Middle frontal gyrus (tissue), 1 donor: ENCODE measurements at regions not wholly inside any gene's neighbourhood (a gene's known extent, or its start where the extent isn't known, plus 50 kb on each side); places are given as distances from the start of the nearest gene placed in this dataset.

Experiments used
- DNase-seq: peaks from one replicate; pipeline ENCODE4 v3.0.0-alpha.2; 2015; ENCODE audit warnings: low spot score; ENCODE audit errors: extremely low spot score

DNA sequence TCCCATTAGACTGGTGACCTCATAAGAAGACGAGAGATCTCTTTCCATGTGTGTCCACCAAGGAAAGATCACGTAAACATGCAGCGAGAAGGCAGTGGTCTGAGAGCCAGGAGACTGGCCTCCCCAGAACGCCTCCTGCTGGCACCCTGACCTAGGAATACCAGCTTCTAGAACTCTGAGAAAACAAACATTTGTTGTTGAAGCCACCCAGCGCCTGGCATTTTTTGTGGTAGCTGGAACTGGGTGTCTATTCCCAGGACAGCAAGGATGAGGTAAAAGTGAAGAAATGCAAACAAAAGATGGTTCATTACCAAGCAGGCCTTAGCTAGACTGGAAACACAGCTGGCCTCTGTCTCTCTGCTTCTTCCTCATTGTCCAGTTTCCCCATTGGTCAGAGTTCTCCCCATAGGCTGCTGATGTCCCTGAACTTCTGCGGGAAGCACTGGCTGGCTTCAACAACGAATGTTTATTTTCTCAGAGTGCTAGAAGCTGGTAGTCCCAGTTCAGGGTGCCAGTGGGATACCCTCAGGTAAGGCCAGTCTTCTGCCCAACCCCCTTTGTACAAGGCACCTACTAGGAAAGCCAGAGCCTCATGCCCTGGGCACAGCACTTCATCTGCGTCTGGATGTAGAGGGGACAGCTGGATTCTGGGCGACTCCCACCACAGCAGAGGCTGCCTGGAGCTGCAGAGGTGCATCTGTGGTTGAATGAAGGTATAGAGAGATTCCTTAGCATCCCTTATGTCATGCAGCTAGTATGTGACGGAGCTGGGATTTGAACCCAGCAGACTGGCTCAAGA lies 304.9 kb downstream of the TCERG1L start:
- no peak for DNase-seq

DNA sequence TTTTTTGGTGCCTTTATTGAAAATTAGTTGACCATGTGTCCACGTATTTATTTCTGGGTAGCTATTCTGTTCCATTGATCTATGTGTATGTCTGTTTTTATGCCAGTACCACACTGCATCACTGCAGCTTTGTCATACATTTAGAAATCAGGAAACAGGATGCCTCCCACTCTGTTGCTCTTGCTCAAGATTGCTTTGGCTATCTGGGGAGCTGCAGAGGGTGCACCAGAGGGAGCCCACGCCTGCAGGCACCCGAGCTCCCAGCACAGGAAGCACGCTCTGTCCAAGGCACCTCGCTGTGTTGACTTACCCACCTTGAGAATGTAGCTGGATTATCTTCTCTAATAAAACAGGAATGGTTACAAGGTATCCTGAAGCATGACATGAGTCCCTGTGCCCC lies 301.7 kb downstream of the TCERG1L start:
- DNase-seq: no peak

DNA sequence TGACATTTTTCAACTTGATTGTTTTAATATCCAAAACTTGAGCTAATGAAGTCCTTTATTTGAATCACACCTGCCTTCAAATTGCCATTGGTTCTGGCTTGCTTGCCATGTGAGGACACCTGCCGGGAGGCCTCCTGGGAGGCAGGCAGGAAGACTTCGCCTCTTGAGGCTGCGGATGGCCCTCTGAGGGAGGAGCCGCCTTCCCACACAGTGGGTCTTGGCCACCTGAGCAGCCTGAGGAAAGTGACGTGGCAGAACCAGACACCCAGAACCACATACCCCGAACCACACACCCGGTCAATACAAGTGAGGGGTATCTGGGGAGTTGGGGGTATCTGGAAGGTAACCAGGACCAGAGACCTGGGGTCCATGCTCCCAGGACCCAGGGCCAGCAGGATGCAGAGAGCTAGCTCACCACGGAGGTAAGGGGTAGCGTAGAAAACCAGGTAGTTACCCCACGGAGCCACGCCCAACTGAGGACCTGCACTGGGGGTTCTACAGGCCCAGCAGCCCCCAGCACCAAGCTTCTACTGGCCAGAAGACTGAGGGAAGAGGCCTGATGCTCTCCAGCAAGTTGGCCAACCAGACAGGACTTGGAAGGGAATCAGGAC lies 300.5 kb downstream of the TCERG1L start:
- DNase-seq: no peak

DNA sequence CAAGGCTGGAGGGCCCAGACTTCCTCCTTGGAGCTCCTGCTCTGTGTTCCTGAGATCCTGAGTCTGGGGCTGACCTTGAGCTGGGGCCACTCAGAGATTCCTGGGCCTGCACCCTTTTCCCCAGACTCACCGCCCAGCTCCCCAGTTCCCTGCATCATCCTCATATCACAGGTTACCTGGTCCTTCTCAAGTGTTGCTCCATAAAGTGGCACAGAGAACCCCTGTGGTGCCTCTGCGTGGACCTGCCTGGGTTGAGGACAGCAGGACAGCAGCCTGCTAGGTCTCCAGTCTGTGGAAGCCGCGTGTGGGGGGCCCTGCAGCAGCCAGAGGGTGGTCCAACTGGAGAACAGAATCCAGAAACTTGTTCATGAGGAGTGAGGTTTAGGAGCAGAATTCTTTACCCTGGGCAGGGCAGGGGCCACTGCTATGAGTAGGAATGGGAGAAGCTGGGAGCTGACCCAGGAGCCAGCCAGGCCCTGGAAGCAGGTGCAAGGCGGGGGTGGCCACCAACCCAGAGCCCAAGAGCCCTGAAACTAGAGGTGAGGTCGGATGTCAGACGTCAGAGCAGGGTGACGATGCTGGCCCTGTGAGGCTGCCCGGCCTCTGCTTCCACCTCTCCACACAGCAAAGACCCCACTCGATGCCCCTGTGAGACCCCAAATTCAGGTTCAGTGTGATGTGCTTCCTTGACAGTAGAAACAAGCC lies 299.4 kb downstream of the TCERG1L start:
- no peak for DNase-seq

- no peak for DNase-seq
Measured at GRCh38 chr10:131012641-131012985, 298.9 kb downstream of the TCERG1L start.

GRCh38 chr10:131013281-131013912 lies 298.1 kb downstream of the TCERG1L start:
- DNase-seq: no peak

GRCh38 chr10:131014271-131014670 lies 297.2 kb downstream of the TCERG1L start:
- DNase-seq: no peak

GRCh38 chr10:131015271-131015670 lies 296.2 kb downstream of the TCERG1L start:
- no peak for DNase-seq

DNA sequence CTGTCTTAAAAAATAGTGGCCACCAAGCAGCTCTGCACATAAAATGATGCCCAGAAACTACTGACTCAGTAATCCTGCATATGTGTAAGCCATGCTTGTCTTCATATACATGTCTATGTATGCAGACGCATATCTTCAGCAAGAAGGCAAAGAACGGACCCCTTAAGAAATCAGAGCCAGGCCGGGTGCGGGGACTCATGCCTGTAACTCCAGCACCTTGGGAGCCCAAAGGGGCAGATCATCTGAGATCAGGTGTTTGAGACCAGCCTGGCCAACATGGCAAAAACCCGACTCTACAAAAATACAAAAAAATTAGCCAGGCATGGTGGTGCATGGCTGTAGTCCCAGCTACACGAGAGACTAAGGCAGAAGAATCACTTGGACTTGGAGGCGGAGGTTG lies 295.0 kb downstream of the TCERG1L start:
- DNase-seq: no peak

DNA sequence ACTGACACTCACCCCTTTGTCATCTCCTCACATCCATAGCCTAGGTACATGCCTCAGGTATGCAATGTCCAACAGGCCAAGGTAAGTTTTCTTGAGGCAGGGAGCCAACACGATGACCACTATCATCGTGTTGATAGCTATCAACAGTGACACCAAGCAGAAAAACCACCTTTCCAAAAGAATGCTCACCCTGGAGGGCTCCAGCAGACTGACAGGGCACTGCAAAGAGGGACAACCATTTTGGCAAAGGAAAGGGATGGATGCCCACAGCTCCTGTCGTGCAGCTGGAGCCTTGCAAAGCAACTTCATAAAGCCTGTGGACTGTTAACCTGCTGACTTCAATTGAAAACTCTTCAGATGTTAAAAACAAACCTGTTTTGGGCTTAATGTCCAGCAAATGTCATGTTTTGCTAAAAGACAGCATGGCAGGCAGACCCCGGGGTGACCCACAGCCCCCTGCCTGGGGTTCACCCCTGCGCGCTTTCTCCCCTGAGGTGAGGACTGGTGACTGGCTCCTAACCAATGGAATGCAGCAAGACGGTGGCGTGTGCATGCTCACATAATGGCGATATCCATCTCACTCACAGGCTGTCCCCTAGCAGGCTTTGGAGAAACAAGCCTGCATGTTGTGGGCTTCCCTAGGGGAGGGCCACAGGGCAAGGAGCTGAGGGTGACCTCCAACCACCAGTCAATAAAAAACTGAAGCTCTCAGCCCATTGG lies 293.8 kb downstream of the TCERG1L start:
- DNase-seq: no peak

GRCh38 chr10:131018886-131019500 lies 292.5 kb downstream of the TCERG1L start:
- DNase-seq: no peak

DNA sequence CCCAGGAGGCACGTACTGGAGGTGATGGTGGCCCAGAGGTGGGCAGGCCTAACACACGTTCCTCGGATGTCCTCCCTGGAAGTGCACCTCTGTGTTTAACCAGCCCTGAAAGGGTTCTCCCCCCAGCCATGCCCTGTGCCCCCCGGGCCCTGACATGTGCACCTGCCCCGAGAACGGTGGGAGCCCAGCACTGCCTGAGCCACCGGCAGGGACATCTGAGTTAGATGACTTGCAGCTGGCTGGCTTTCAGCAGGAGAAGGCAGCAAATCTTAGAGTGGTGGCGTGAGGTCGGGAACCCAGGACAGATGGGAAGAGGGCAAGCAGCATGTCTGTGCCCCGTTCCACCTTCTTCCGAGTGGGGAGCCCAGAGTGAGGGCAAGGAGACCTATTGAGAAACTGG lies 291.8 kb downstream of the TCERG1L start:
- DNase-seq: no peak

- no peak for DNase-seq
Measured at GRCh38 chr10:131020775-131021174, 290.7 kb downstream of the TCERG1L start.

- no peak for DNase-seq
Measured at GRCh38 chr10:131021246-131021895, 290.1 kb downstream of the TCERG1L start.

DNA sequence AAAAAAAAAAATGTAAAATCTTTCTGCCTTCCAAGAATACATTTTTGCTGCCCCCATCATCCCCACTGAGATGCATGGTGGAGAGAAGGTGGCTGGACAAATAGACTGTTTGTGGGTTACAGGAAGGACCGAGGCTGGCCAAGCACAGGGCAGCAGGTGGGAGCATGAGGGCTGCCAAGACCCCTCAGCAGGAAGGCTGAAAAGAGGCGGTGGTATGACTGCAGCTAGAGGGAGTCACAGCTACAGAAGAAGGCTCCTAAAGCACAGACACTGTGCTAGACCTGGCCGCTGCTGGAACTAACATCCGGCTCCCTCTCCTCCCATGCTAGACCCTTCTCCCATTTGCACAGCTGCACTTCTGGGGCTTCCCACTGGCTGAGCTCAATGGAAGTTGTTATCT lies 289.6 kb downstream of the TCERG1L start:
- DNase-seq: no peak

GRCh38 chr10:131022369-131022768 lies 289.2 kb downstream of the TCERG1L start:
- DNase-seq: no peak

GRCh38 chr10:131022981-131023380 lies 288.5 kb downstream of the TCERG1L start:
- no peak for DNase-seq

GRCh38 chr10:131024259-131025131 lies 287.0 kb downstream of the TCERG1L start:
- no peak for DNase-seq

- DNase-seq: no peak
Measured at GRCh38 chr10:131025333-131025732, 286.2 kb downstream of the TCERG1L start.
